ENCODE measurements at regions not wholly inside any gene's neighbourhood (a gene's known extent, or its start where the extent isn't known, plus 50 kb on each side); places are given as distances from the start of the nearest gene placed in this dataset.

GRCh38 chr1:112318698-112319370 lies 77.2 kb upstream of the CTTNBP2NL start:
- TF ChIP-seq CTCF (IDR thresholded peaks at IDR 0.05; ENCODE audit: insufficient read depth, low read length, poor library complexity, severe bottlenecking), result no peak
- TF ChIP-seq EZH2phosphoT487 (conservative IDR thresholded peaks at IDR 0.05; ENCODE audit: low read length), result no peak
